HEK293 (cell line): ENCODE measurements at regions not wholly inside any gene's neighbourhood (a gene's known extent, or its start where the extent isn't known, plus 50 kb on each side); places are given as distances from the start of the nearest gene placed in this dataset.

Experiments
- BCL11A ChIP-seq: fragments of 450-650 bp; formaldehyde crosslinking; IDR thresholded peaks from 2 replicates; pipeline ENCODE4 v1.5.1; 2016; ENCODE audit warnings: low read depth, missing biosample characterization, missing genetic modification characterization
- CTCF ChIP-seq: fragments of 450-650 bp; formaldehyde crosslinking; IDR thresholded peaks from 2 replicates; pipeline ENCODE4 v1.5.1; 2016; ENCODE audit warnings: missing biosample characterization, missing genetic modification characterization
- KLF7 ChIP-seq: fragments of 450-650 bp; formaldehyde crosslinking; IDR thresholded peaks from 2 replicates; pipeline ENCODE4 v1.5.1; 2016; ENCODE audit warnings: missing biosample characterization, missing genetic modification characterization, borderline replicate concordance
- PBX3 ChIP-seq: sonication (generic); formaldehyde crosslinking; IDR thresholded peaks from 2 replicates; pipeline ENCODE4 v1.8.1; 2022; ENCODE audit warnings: mild to moderate bottlenecking, moderate library complexity, missing genetic modification reagents
- SALL2 ChIP-seq: fragments of 450-650 bp; formaldehyde crosslinking; IDR thresholded peaks from 2 replicates; pipeline ENCODE4 v1.5.0; 2017; ENCODE audit warnings: missing biosample characterization, mild to moderate bottlenecking, missing genetic modification characterization, borderline replicate concordance
- YY1 ChIP-seq: fragments of 450-650 bp; formaldehyde crosslinking; IDR thresholded peaks from 2 replicates; pipeline ENCODE4 v1.5.1; 2018; ENCODE audit warnings: missing biosample characterization, missing genetic modification characterization
- ZNF10 ChIP-seq: fragments of 450-650 bp; formaldehyde crosslinking; IDR thresholded peaks from 2 replicates; pipeline ENCODE4 v1.5.1; 2017; ENCODE audit warnings: missing biosample characterization, missing genetic modification characterization
- ZNF274 ChIP-seq, 2 experiments: fragments of 200-500 bp in 1 of 2; fragments of 450-650 bp in 1 of 2; sonication (Bioruptor generic) in 1 of 2; formaldehyde crosslinking in 1 of 2; IDR thresholded peaks; 2 replicates each; pipeline versions ENCODE4 v1.5.1 to v1.6.1; 2014 to 2016; ENCODE audit warnings: borderline replicate concordance in 1 of 2, inconsistent platforms in 1 of 2, low read length in 1 of 2, missing biosample characterization in 1 of 2, missing genetic modification characterization in 1 of 2
- ZNF707 ChIP-seq: fragments of 450-650 bp; formaldehyde crosslinking; IDR thresholded peaks from 2 replicates; pipeline ENCODE4 v1.5.1; 2016; ENCODE audit warnings: missing biosample characterization, missing genetic modification characterization

GRCh38 chr5:142398730-142399055 is 73.9 kb upstream of the SPRY4 start:
- TF ChIP-seq KLF7 (tag by site-specific recombination) (no peak), CTCF (tag by site-specific recombination) (no peak), ZNF10 (tag by site-specific recombination) (no peak), YY1 (no peak), ZNF274 (IDR thresholded peaks at IDR 0.05; ENCODE audit: low read length) (no peak), ZNF274 (tag by site-specific recombination; IDR thresholded peaks at IDR 0.05; ENCODE audit: borderline replicate concordance) (no peak), ZNF707 (tag by site-specific recombination) (no peak), SALL2 (tag by site-specific recombination) (no peak), BCL11A (tag by site-specific recombination) (no peak), PBX3 (CRISPR knock-in tag) (no peak)
